Gastrocnemius medialis (tissue), 4 donors: ENCODE measurements at regions not wholly inside any gene's neighbourhood (a gene's known extent, or its start where the extent isn't known, plus 50 kb on each side); places are given as distances from the start of the nearest gene placed in this dataset.

Experiments
- ATAC-seq, 2 donors: fragments of 150-250 bp; one replicate each; pipeline ENCODE4 v1.9.1; 2016
- DNase-seq, 2 donors: peaks; one replicate each; pipeline ENCODE4 v3.0.0-alpha.2; 2019
- H3K27ac ChIP-seq, 4 donors: fragments of 200-600 bp; sonication (generic); 1 replicate in 1 of 4; 2 replicates in 3 of 4; pipeline ENCODE4 v1.5.1; 2016 to 2018; ENCODE audit warnings: mild to moderate bottlenecking in 2 of 4, moderate library complexity in 1 of 4
- H3K27me3 ChIP-seq, 3 donors: fragments of 200-600 bp; sonication (generic) in 2 of 3; 1 replicate in 1 of 3; 2 replicates in 2 of 3; pipeline versions ENCODE4 v1.5.1 to v1.6.0; 2016 to 2019; ENCODE audit warnings: mild to moderate bottlenecking in 1 of 3, moderate library complexity in 1 of 3
- H3K36me3 ChIP-seq, 2 donors: fragments of 200-600 bp; sonication (generic) in 1 of 2; one replicate each; pipeline ENCODE4 v1.5.1; 2017 to 2018
- H3K4me1 ChIP-seq, 2 donors: fragments of 200-600 bp; sonication (generic) in 1 of 2; one replicate each; pipeline ENCODE4 v1.5.1; 2016 to 2017; ENCODE audit warnings: mild to moderate bottlenecking in 2 of 2
- H3K4me3 ChIP-seq, 4 donors: fragments of 200-600 bp; sonication (generic) in 3 of 4; 1 replicate in 1 of 4; 2 replicates in 3 of 4; pipeline ENCODE4 v1.5.1; 2016 to 2019; ENCODE audit warnings: mild to moderate bottlenecking in 2 of 4
- H3K9me3 ChIP-seq, 3 donors: fragments of 200-600 bp; sonication (generic) in 2 of 3; 1 replicate in 1 of 3; 2 replicates in 2 of 3; pipeline ENCODE4 v1.5.1; 2016 to 2019
- CTCF ChIP-seq, 5 experiments: fragments of 450-650 bp in 3 of 5; fragments of 200-600 bp in 2 of 5; sonication (generic) in 2 of 5; IDR thresholded peaks in 4 of 5; conservative IDR thresholded peaks in 1 of 5; 1 replicate in 4 of 5; 2 replicates in 1 of 5; pipeline ENCODE4 v1.5.1; 2016 to 2019; ENCODE audit warnings: antibody characterized with exemption in 5 of 5, mild to moderate bottlenecking in 3 of 5, moderate library complexity in 3 of 5
- POLR2A ChIP-seq, 2 donors: fragments of 450-650 bp; IDR thresholded peaks; one replicate each; pipeline ENCODE4 v1.6.1; 2017; ENCODE audit warnings: antibody characterized with exemption in 2 of 2, mild to moderate bottlenecking in 2 of 2, moderate library complexity in 2 of 2
- in situ Hi-C, 4 donors: fragments of 200-750 bp; cut with MboI; loops; one replicate each; pipeline versions ENCODE4 v1.15.0 to v1.8.0; 2017; ENCODE audit warnings: low sequenced_read_pairs in 4 of 4
- intact Hi-C: fragments of 100-400 bp; cut with DNase I; formaldehyde crosslinking; loops from one replicate; pipeline ENCODE4 v1.15.1; 2023; ENCODE audit warnings: low total_unique reads

GRCh38 chr12:87836190-87836589 is 193.0 kb downstream of the C12orf50 start:
- ATAC-seq: no peak
- intact Hi-C loops: no loop called here

GRCh38 chr12:87828382-87828973 is 200.7 kb downstream of the C12orf50 start:
- Histone ChIP-seq H3K4me1 (no peaks in the 10 kb centered on the region), H3K27me3 (no peaks in the 10 kb centered on the region), H3K36me3 (no peaks in the 10 kb centered on the region), H3K4me3 (no peak overlapping the region), H3K9me3 (no peaks in the 10 kb centered on the region), H3K27ac (no peak overlapping the region)
- in situ Hi-C loops (no loop called here), intact Hi-C loops (no loop called here)
- DNase-seq: no peak
- no peak for TF ChIP-seq CTCF (IDR thresholded peaks at IDR 0.05 in 4 of 5, conservative IDR thresholded peaks at IDR 0.05 in 1 of 5)
- no peak for TF ChIP-seq POLR2A (IDR thresholded peaks at IDR 0.05)
- ATAC-seq: no peak

More at GRCh38 chr12:87836190-87836589, 193.0 kb downstream of the C12orf50 start:
- no peaks in the 10 kb centered on the region for H3K4me1 ChIP-seq
- H3K9me3 ChIP-seq: no peaks in the 10 kb centered on the region
- TF ChIP-seq CTCF (IDR thresholded peaks at IDR 0.05 in 4 of 5, conservative IDR thresholded peaks at IDR 0.05 in 1 of 5) (no peak), POLR2A (IDR thresholded peaks at IDR 0.05) (no peak)
- in situ Hi-C loops: no loop called here
- H3K36me3 ChIP-seq: no peaks in the 10 kb centered on the region
- no peak for DNase-seq
- no peaks in the 10 kb centered on the region for H3K27me3 ChIP-seq
- no peak overlapping the region for H3K4me3 ChIP-seq
- H3K27ac ChIP-seq: no peak overlapping the region

- H3K36me3 ChIP-seq: no peaks in the 10 kb centered on the region
- DNase-seq: no peak
- no peaks in the 10 kb centered on the region for H3K4me1 ChIP-seq
- no peak overlapping the region for H3K4me3 ChIP-seq
- no peaks in the 10 kb centered on the region for H3K9me3 ChIP-seq
- ATAC-seq: no peak
- in situ Hi-C loops: no loop called here
- H3K27me3 ChIP-seq: no peaks in the 10 kb centered on the region
- intact Hi-C loops: no loop called here
- no peak for TF ChIP-seq CTCF (IDR thresholded peaks at IDR 0.05 in 4 of 5, conservative IDR thresholded peaks at IDR 0.05 in 1 of 5)
- TF ChIP-seq POLR2A (IDR thresholded peaks at IDR 0.05): no peak
- no peak overlapping the region for H3K27ac ChIP-seq
Measured at GRCh38 chr12:87827638-87828264, 201.4 kb downstream of the C12orf50 start.

GRCh38 chr12:87822923-87823322 is 206.3 kb downstream of the C12orf50 start:
- no peaks in the 10 kb centered on the region for H3K36me3 ChIP-seq
- no peak for ATAC-seq
- in situ Hi-C loops (no loop called here), intact Hi-C loops (no loop called here)
- H3K27ac ChIP-seq: no peak overlapping the region
- TF ChIP-seq POLR2A (IDR thresholded peaks at IDR 0.05): no peak
- no peak for TF ChIP-seq CTCF (IDR thresholded peaks at IDR 0.05 in 4 of 5, conservative IDR thresholded peaks at IDR 0.05 in 1 of 5)
- no peak for DNase-seq
- H3K4me3 ChIP-seq: no peak overlapping the region
- no peaks in the 10 kb centered on the region for H3K9me3 ChIP-seq
- no peaks in the 10 kb centered on the region for H3K4me1 ChIP-seq
- no peaks in the 10 kb centered on the region for H3K27me3 ChIP-seq
